ENCODE measurements at regions not wholly inside any gene's neighbourhood (a gene's known extent, or its start where the extent isn't known, plus 50 kb on each side); places are given as distances from the start of the nearest gene placed in this dataset.

- TF ChIP-seq CTCF (conservative IDR thresholded peaks at IDR 0.05; ENCODE audit: low read depth, low read length), result no peak
- DNase-seq (ENCODE audit: low read depth), result no peak
- H3K4me3 ChIP-seq (ENCODE audit: low read depth, low read length), result no peak overlapping the region
Measured at GRCh38 chr16:64586781-64587180, 535.1 kb downstream of the CDH11 start.

GRCh38 chr16:64585367-64585766 lies 536.5 kb downstream of the CDH11 start:
- DNase-seq (ENCODE audit: low read depth), result no peak
- TF ChIP-seq CTCF (conservative IDR thresholded peaks at IDR 0.05; ENCODE audit: low read depth, low read length), result no peak
- no peak overlapping the region for H3K4me3 ChIP-seq (ENCODE audit: low read depth, low read length)

DNA sequence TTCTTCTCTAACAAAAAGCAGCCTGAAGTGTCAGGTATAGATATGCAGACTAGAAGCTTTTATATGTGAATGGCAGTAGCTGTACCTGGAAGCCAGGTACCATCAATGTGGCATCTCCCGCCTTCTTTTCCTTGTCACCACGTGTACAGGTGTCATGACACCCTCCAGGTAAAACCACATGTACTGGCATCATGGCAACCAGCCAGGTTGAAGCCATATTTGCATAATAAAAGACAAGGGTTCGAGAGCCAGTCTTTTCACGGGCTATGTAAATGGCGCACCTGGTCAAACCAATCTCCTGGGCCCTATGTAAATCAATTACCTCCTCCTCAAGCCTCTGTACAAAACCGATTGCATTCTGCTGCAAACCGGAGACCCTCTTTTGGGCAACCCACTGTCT lies 541.3 kb downstream of the CDH11 start:
- no peak for TF ChIP-seq CTCF (conservative IDR thresholded peaks at IDR 0.05; ENCODE audit: low read depth, low read length)
- H3K4me3 ChIP-seq (ENCODE audit: low read depth, low read length), result no peak overlapping the region
- no peak for DNase-seq (ENCODE audit: low read depth)

DNA sequence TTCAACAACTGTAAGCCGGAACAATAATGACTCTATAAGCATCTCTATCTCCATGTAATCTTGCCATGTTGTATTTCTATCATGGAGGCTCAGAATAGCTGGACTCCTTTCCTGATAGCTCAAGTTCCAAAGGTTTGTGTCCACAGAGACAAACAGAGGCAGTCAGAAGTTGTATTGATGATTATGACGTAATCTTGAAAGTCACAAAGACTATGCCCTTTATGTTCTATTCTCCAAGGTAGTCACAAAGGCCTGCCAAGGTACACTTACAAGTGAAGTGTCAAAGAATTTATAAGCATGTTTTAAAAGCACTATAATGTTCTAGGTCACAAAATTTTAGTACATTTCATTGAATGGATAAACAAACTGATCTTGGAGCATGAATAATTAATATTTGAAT lies 542.2 kb downstream of the CDH11 start:
- no peak for DNase-seq (ENCODE audit: low read depth)
- H3K4me3 ChIP-seq (ENCODE audit: low read depth, low read length), result no peak overlapping the region
- no peak for TF ChIP-seq CTCF (conservative IDR thresholded peaks at IDR 0.05; ENCODE audit: low read depth, low read length)

DNA sequence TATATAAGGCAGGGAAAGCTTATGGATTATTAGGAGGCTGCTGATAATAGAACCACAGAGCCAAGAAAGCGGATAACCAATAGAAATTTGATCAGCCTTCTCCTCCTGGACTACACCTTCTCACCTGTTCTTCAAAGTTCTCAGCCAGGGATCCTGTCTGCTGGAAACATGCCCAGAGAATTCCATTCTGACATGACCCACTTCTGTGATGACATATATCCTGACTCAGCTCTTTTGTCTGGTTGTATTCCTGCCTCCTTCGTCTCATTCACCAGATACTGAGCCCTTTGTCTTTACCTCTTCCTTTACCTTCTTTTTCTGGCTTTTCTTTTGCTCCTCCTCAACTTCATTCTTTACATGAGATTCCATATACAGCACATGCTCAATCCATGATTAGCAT lies 576.1 kb downstream of the CDH11 start:
- no peak overlapping the region for H3K4me3 ChIP-seq (ENCODE audit: low read depth, low read length)
- no peak for TF ChIP-seq CTCF (conservative IDR thresholded peaks at IDR 0.05; ENCODE audit: low read depth, low read length)
- peak; percentile 20 for DNase-seq (ENCODE audit: low read depth)

DNA sequence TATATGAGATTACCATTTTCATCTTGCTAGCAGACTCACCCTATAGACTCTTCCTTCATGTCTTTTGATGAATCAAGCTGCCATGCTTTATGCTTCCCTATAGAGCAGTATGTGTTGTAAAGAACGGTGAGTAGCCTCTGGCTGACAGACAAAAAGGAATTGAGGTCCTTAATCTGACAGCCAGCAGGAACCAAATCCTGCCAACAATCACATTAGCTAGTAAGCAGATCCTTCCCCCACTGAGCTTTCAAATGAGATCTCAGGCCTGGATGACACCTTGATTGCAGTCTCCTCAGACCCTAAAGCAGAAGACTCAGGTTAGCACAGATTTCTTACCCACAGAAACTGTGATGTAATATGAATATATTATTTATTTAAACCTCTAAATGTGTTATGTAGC lies 577.0 kb downstream of the CDH11 start:
- no peak for DNase-seq (ENCODE audit: low read depth)

More for the DNA sequence above, 577.0 kb downstream of the CDH11 start:
- H3K4me3 ChIP-seq (ENCODE audit: low read depth, low read length), result no peak overlapping the region
- TF ChIP-seq CTCF (conservative IDR thresholded peaks at IDR 0.05; ENCODE audit: low read depth, low read length), result no peak
